ENCODE measurements at regions not wholly inside any gene's neighbourhood (a gene's known extent, or its start where the extent isn't known, plus 50 kb on each side); places are given as distances from the start of the nearest gene placed in this dataset.

GRCh38 chr1:106173101-106173500, 883.4 kb upstream of the PRMT6 start:
- TF ChIP-seq POLR2AphosphoS5 (IDR thresholded peaks at IDR 0.05; ENCODE audit: low read depth, low read length) (no peak), POLR2A (IDR thresholded peaks at IDR 0.05; ENCODE audit: low read depth, low read length) (no peak)
